HEK293T (cell line): ENCODE measurements at regions not wholly inside any gene's neighbourhood (a gene's known extent, or its start where the extent isn't known, plus 50 kb on each side); places are given as distances from the start of the nearest gene placed in this dataset.

Source experiments
- ARNT ChIP-seq: fragments of 450-650 bp; IDR thresholded peaks from 2 replicates; pipeline ENCODE4 v1.6.1; 2017; ENCODE audit warnings: mild to moderate bottlenecking
- BHLHE40 ChIP-seq: fragments of 450-650 bp; IDR thresholded peaks from 2 replicates; pipeline ENCODE4 v1.6.1; 2016; ENCODE audit warnings: mild to moderate bottlenecking, moderate library complexity, borderline replicate concordance
- ELF4 ChIP-seq: fragments of 450-650 bp; IDR thresholded peaks from 2 replicates; pipeline ENCODE4 v1.6.1; 2017; ENCODE audit warnings: antibody characterized with exemption
- FOXA1 ChIP-seq: fragments of 450-650 bp; IDR thresholded peaks from 2 replicates; pipeline ENCODE4 v1.6.1; 2016; ENCODE audit warnings: mild to moderate bottlenecking
- FOXK2 ChIP-seq: fragments of 450-650 bp; IDR thresholded peaks from 2 replicates; pipeline ENCODE4 v1.6.1; 2016; ENCODE audit warnings: mild to moderate bottlenecking
- FOXM1 ChIP-seq: fragments of 450-650 bp; IDR thresholded peaks from 2 replicates; pipeline ENCODE4 v1.6.1; 2017; ENCODE audit warnings: mild to moderate bottlenecking, borderline replicate concordance
- L3MBTL2 ChIP-seq: fragments of 450-650 bp; conservative IDR thresholded peaks from 2 replicates; pipeline ENCODE4 v1.6.1; 2016; ENCODE audit warnings: mild to moderate bottlenecking
- LEF1 ChIP-seq: fragments of 450-650 bp; IDR thresholded peaks from 2 replicates; pipeline ENCODE4 v1.6.1; 2017; ENCODE audit warnings: mild to moderate bottlenecking, borderline replicate concordance
- SP1 ChIP-seq: fragments of 450-650 bp; IDR thresholded peaks from 2 replicates; pipeline ENCODE4 v1.6.1; 2017
- SUZ12 ChIP-seq: fragments of 450-650 bp; IDR thresholded peaks from 2 replicates; pipeline ENCODE4 v1.6.1; 2016; ENCODE audit warnings: mild to moderate bottlenecking
- TARDBP ChIP-seq: fragments of 450-650 bp; IDR thresholded peaks from 2 replicates; pipeline ENCODE4 v1.6.1; 2016
- TF ChIP-seq, protein P1 (sequence below): fragments of 450-650 bp; IDR thresholded peaks from 2 replicates; pipeline ENCODE4 v1.6.1; 2016

DNA sequence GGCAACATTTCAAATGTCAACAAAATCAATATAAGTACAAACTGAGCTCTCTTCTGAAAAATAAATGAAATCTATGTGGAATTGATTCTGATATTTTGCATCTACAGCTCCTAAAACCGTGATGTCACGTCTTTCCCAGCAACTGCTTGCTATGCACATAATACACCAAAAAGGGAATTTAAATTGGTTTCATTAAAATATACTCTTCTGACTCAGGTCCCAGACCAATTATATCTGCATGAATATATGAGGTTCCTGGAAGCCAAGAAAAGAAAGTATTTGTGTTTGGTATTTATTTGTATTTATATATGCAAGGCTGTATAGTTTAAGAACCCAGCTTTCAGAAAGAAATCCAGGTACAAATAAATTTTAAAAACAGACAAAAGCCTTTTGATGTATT is 1282.5 kb downstream of the SUCLG1 start:
- no peak for TF ChIP-seq TARDBP
- TF ChIP-seq, protein P1, sequence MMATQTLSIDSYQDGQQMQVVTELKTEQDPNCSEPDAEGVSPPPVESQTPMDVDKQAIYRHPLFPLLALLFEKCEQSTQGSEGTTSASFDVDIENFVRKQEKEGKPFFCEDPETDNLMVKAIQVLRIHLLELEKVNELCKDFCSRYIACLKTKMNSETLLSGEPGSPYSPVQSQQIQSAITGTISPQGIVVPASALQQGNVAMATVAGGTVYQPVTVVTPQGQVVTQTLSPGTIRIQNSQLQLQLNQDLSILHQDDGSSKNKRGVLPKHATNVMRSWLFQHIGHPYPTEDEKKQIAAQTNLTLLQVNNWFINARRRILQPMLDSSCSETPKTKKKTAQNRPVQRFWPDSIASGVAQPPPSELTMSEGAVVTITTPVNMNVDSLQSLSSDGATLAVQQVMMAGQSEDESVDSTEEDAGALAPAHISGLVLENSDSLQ: no peak
- no peak for TF ChIP-seq SUZ12
- TF ChIP-seq FOXA1: no peak
- no peak for TF ChIP-seq SP1
- TF ChIP-seq LEF1: no peak
- no peak for TF ChIP-seq FOXM1
- TF ChIP-seq ARNT: no peak
- no peak for TF ChIP-seq ELF4
- no peak for TF ChIP-seq BHLHE40
- no peak for TF ChIP-seq FOXK2
- no peak for TF ChIP-seq L3MBTL2
